Neutrophil (primary cell): ENCODE measurements at regions not wholly inside any gene's neighbourhood (a gene's known extent, or its start where the extent isn't known, plus 50 kb on each side); places are given as distances from the start of the nearest gene placed in this dataset.

Experiments used
- H3K27ac ChIP-seq: fragments of 200-600 bp; sonication (generic); 2 replicates; pipeline ENCODE4 v1.5.1; 2016; ENCODE audit warnings: mild to moderate bottlenecking, moderate library complexity
- H3K27me3 ChIP-seq: fragments of 200-600 bp; sonication (generic); 2 replicates; pipeline ENCODE4 v1.6.0; 2016; ENCODE audit warnings: mild to moderate bottlenecking
- H3K36me3 ChIP-seq: fragments of 200-600 bp; sonication (generic); 2 replicates; pipeline ENCODE4 v1.5.1; 2017
- H3K4me1 ChIP-seq, 2 experiments: fragments of 200-600 bp in 1 of 2; sonication (generic) in 1 of 2; 1 replicate in 1 of 2; 2 replicates in 1 of 2; pipeline versions ENCODE4 v1.5.1 to v1.6.1; 2013 to 2016; ENCODE audit warnings: low read depth in 1 of 2, low read length in 1 of 2, mild to moderate bottlenecking in 1 of 2, moderate library complexity in 1 of 2; ENCODE audit not compliant: control insufficient read depth in 1 of 2, insufficient read depth in 1 of 2
- H3K4me3 ChIP-seq, 2 experiments: fragments of 200-600 bp in 1 of 2; sonication (generic) in 1 of 2; 1 replicate in 1 of 2; 2 replicates in 1 of 2; pipeline ENCODE4 v1.5.1; 2013 to 2016; ENCODE audit warnings: low read depth in 1 of 2, low read length in 1 of 2, mild to moderate bottlenecking in 1 of 2, moderate library complexity in 1 of 2
- H3K9me3 ChIP-seq: fragments of 200-600 bp; sonication (generic); 2 replicates; pipeline ENCODE4 v1.5.1; 2016
- CTCF ChIP-seq: fragments of 200-600 bp; sonication (generic); IDR thresholded peaks from 2 replicates; pipeline ENCODE4 v1.5.1; 2016; ENCODE audit warnings: antibody characterized with exemption

- H3K27me3 ChIP-seq: peaks cover 12% of the 10 kb centered on the region
- H3K9me3 ChIP-seq: no peaks in the 10 kb centered on the region
- no peak overlapping the region for H3K27ac ChIP-seq
- H3K4me3 ChIP-seq: no peak overlapping the region
- H3K4me1 ChIP-seq: no peaks in the 10 kb centered on the region
- H3K36me3 ChIP-seq: no peaks in the 10 kb centered on the region
- TF ChIP-seq CTCF: no peak
Measured at GRCh38 chr1:14118691-14119485, 418.9 kb downstream of the PRDM2 start.

- TF ChIP-seq CTCF: no peak
- Histone ChIP-seq H3K9me3 (no peaks in the 10 kb centered on the region), H3K4me3 (no peak overlapping the region)
Measured at GRCh38 chr1:14120895-14121294, 420.9 kb downstream of the PRDM2 start.

GRCh38 chr1:14128096-14128495 is 428.1 kb downstream of the PRDM2 start:
- TF ChIP-seq CTCF: no peak
- H3K36me3 ChIP-seq: no peaks in the 10 kb centered on the region
- H3K9me3 ChIP-seq: no peaks in the 10 kb centered on the region
- no peaks in the 10 kb centered on the region for H3K27me3 ChIP-seq
- no peak overlapping the region for H3K4me3 ChIP-seq
- no peak overlapping the region for H3K27ac ChIP-seq
- H3K4me1 ChIP-seq: no peaks in the 10 kb centered on the region

More at GRCh38 chr1:14120895-14121294, 420.9 kb downstream of the PRDM2 start:
- H3K36me3 ChIP-seq: no peaks in the 10 kb centered on the region
- H3K27ac ChIP-seq: no peak overlapping the region
- no peaks in the 10 kb centered on the region for H3K27me3 ChIP-seq
- no peaks in the 10 kb centered on the region for H3K4me1 ChIP-seq

GRCh38 chr1:14129009-14129408 is 429.0 kb downstream of the PRDM2 start:
- Histone ChIP-seq H3K4me3 (no peak overlapping the region), H3K9me3 (no peaks in the 10 kb centered on the region), H3K4me1 (no peaks in the 10 kb centered on the region), H3K27ac (no peak overlapping the region), H3K36me3 (no peaks in the 10 kb centered on the region), H3K27me3 (no peaks in the 10 kb centered on the region)
- TF ChIP-seq CTCF: no peak

GRCh38 chr1:14135070-14135469 is 435.1 kb downstream of the PRDM2 start:
- Histone ChIP-seq H3K27ac (no peak overlapping the region), H3K4me3 (no peak overlapping the region), H3K27me3 (no peaks in the 10 kb centered on the region), H3K9me3 (no peaks in the 10 kb centered on the region), H3K4me1 (no peaks in the 10 kb centered on the region), H3K36me3 (no peaks in the 10 kb centered on the region)
- no peak for TF ChIP-seq CTCF
